A549 (cell line): ENCODE measurements at regions not wholly inside any gene's neighbourhood (a gene's known extent, or its start where the extent isn't known, plus 50 kb on each side); places are given as distances from the start of the nearest gene placed in this dataset.

Source experiments
- ATAC-seq, 2 experiments: fragments of 200-7000 bp in 1 of 2; fragments of >200 bp in 1 of 2; cut with Nextera tagmentation in 1 of 2; cut with Tn5 transposase in 1 of 2; 3 replicates each; pipeline versions ENCODE4 v1.8.0 to v1.9.1; 2018 to 2020; ENCODE audit warnings: mild to moderate bottlenecking in 1 of 2, moderate library complexity in 1 of 2
- CTCF ChIA-PET: fragments of 300-600 bp; sonication (Branson Sonifier 250); formaldehyde crosslinking; extraction: SDS; loops from one replicate; lab custom pipeline; 2021; ENCODE audit warnings: antibody characterized with exemption, inconsistent platforms; lab: Yijun Ruan, JAX
- POLR2A ChIA-PET: fragments of 350-600 bp; formaldehyde crosslinking; extraction: SDS; loops from one replicate; lab custom pipeline; 2021; ENCODE audit warnings: antibody characterized with exemption, inconsistent platforms; lab: Yijun Ruan, JAX
- DNase-seq, 2 experiments: peaks; one replicate each; pipeline versions ENCODE4 v3.0.0 to v3.0.0-alpha.2; 2011 to 2016; ENCODE audit warnings: low read depth in 1 of 2, low spot score in 1 of 2
- FAIRE-seq: peaks from 2 replicates; lab custom pipeline; 2011; peaks lifted over from hg19 to GRCh38; lab: Jason Lieb, UNC
- H3K27ac ChIP-seq, 2 experiments: fragments of >200 bp; sonication (Bioruptor Twin); formaldehyde crosslinking; 3 replicates each; pipeline ENCODE4 v1.5.1; 2016 to 2017
- H3K4me1 ChIP-seq: fragments of >200 bp; sonication (Bioruptor Twin); formaldehyde crosslinking; 3 replicates; pipeline ENCODE4 v1.6.1; 2016
- H3K4me2 ChIP-seq: fragments of >200 bp; sonication (Bioruptor Twin); formaldehyde crosslinking; 3 replicates; pipeline ENCODE4 v1.6.1; 2016
- H3K4me3 ChIP-seq: fragments of >200 bp; sonication (Bioruptor Twin); formaldehyde crosslinking; 3 replicates; pipeline ENCODE4 v1.5.1; 2016
- H3K9me3 ChIP-seq: fragments of >200 bp; sonication (Bioruptor Twin); formaldehyde crosslinking; 3 replicates; pipeline ENCODE4 v1.6.1; 2016
- CEBPB ChIP-seq, 2 experiments: fragments of >200 bp in 1 of 2; sonication (Bioruptor Twin) in 1 of 2; formaldehyde crosslinking in 1 of 2; IDR thresholded peaks; 2 replicates each; pipeline ENCODE4 v1.6.1; 2012 to 2016
- EHF ChIP-seq: fragments of 250-450 bp; sonication (Bioruptor Pico); IDR thresholded peaks from 2 replicates; pipeline ENCODE4 v1.5.0; 2020; ENCODE audit warnings: mild to moderate bottlenecking
- ELK1 ChIP-seq: fragments of 150-350 bp; IDR thresholded peaks from 2 replicates; pipeline ENCODE4 v1.6.1; 2014; ENCODE audit warnings: low read depth, mild to moderate bottlenecking, low read length
- FOXS1 ChIP-seq: fragments of 250-450 bp; sonication (Bioruptor Pico); IDR thresholded peaks from 2 replicates; pipeline ENCODE4 v1.5.0; 2020; ENCODE audit warnings: mild to moderate bottlenecking, moderate library complexity
- HES2 ChIP-seq: fragments of >200 bp; sonication (Bioruptor Twin); formaldehyde crosslinking; IDR thresholded peaks from 2 replicates; pipeline ENCODE4 v1.6.1; 2016
- HEYL ChIP-seq: fragments of 250-450 bp; sonication (Bioruptor Pico); IDR thresholded peaks from 2 replicates; pipeline ENCODE4 v1.8.0; 2021; ENCODE audit warnings: mild to moderate bottlenecking, moderate library complexity
- HOXA7 ChIP-seq: fragments of 250-450 bp; sonication (Bioruptor Pico); IDR thresholded peaks from 2 replicates; pipeline ENCODE4 v1.5.0; 2020; ENCODE audit warnings: mild to moderate bottlenecking, moderate library complexity
- HOXB13 ChIP-seq: fragments of 250-450 bp; sonication (Bioruptor Pico); IDR thresholded peaks from 2 replicates; pipeline ENCODE4 v1.5.0; 2020; ENCODE audit warnings: low read depth, mild to moderate bottlenecking, moderate library complexity
- JUN ChIP-seq, 2 experiments: fragments of >200 bp; sonication (Bioruptor Twin); formaldehyde crosslinking; IDR thresholded peaks; 2 replicates in 1 of 2; 3 replicates in 1 of 2; pipeline ENCODE4 v1.6.1; 2016 to 2017
- MAFK ChIP-seq: fragments of 450-650 bp; IDR thresholded peaks from 2 replicates; pipeline ENCODE4 v1.6.1; 2014; ENCODE audit not compliant: partially characterized antibody
- MAX ChIP-seq: IDR thresholded peaks from 2 replicates; pipeline ENCODE4 v1.6.1; 2012
- MYC ChIP-seq: IDR thresholded peaks from 2 replicates; pipeline ENCODE4 v1.6.1; 2012; ENCODE audit warnings: mild to moderate bottlenecking, inconsistent platforms, low read length, improper control_type of control experiment, borderline replicate concordance
- PBX3 ChIP-seq: IDR thresholded peaks from 2 replicates; pipeline ENCODE4 v1.6.1; 2012
- POLR2AphosphoS2 ChIP-seq: conservative IDR thresholded peaks from 2 replicates; pipeline ENCODE4 v1.6.1; 2012; ENCODE audit warnings: low read length, improper control_type of control experiment, inconsistent platforms
- RARB ChIP-seq: fragments of 250-450 bp; sonication (Bioruptor Pico); IDR thresholded peaks from 2 replicates; pipeline ENCODE4 v1.8.0; 2021; ENCODE audit warnings: mild to moderate bottlenecking, moderate library complexity
- RCOR1 ChIP-seq: fragments of 150-350 bp; IDR thresholded peaks from 2 replicates; pipeline ENCODE4 v1.6.1; 2014; ENCODE audit warnings: antibody characterized with exemption, low read length, low read depth
- REST ChIP-seq: fragments of 200-600 bp; sonication (generic); IDR thresholded peaks from 2 replicates; pipeline ENCODE4 v1.6.1; 2016; ENCODE audit warnings: antibody characterized with exemption, mild to moderate bottlenecking, moderate library complexity
- SREBF2 ChIP-seq: fragments of 450-650 bp; IDR thresholded peaks from 2 replicates; pipeline ENCODE4 v1.6.1; 2014; ENCODE audit warnings: mild to moderate bottlenecking, moderate library complexity
- TP53 ChIP-seq: fragments of 250-450 bp; sonication (Bioruptor Pico); IDR thresholded peaks from 2 replicates; pipeline ENCODE4 v1.5.0; 2021; ENCODE audit warnings: mild to moderate bottlenecking, moderate library complexity
- USF2 ChIP-seq: fragments of 450-650 bp; IDR thresholded peaks from 2 replicates; pipeline ENCODE4 v1.6.1; 2014; ENCODE audit warnings: antibody characterized with exemption
- ZSCAN20 ChIP-seq: fragments of 250-450 bp; sonication (Bioruptor Pico); IDR thresholded peaks from 2 replicates; pipeline ENCODE4 v1.8.0; 2022; ENCODE audit warnings: mild to moderate bottlenecking, moderate library complexity
- WGBS: methylation state at CpG from one replicate; pipeline ENCODE4 v1.1.6; 2017; ENCODE audit errors: missing lambda C conversion rate; 5-methylcytosine and 5-hydroxymethylcytosine counted together

- TF ChIP-seq EHF (no peak), HES2 (no peak), MAX (no peak), REST (no peak), HOXB13 (no peak), MYC (no peak), TP53 (no peak)
These were observed 165.6 kb upstream of the S100G start (continued) for GRCh38 chrX:16484338-16484737.

GRCh38 chrX:16487620-16488385 is 162.2 kb upstream of the S100G start:
- H3K27ac ChIP-seq = no peak overlapping the region
- no peak overlapping the region for H3K4me2 ChIP-seq
- DNase-seq = no peak
- ATAC-seq = no peak
- H3K4me1 ChIP-seq = peaks cover 8% of the 10 kb centered on the region; the same call in 2 of the 3 replicates
- H3K4me3 ChIP-seq = no peak overlapping the region
- ChIA-PET CTCF (no interaction called here), POLR2A (no interaction called here)
- 37% methylated on average over 2 of the region's 2 CpGs for WGBS
- FAIRE-seq = no peak
- H3K9me3 ChIP-seq = no peaks in the 10 kb centered on the region
- no peak for TF ChIP-seq CEBPB (IDR thresholded peaks at IDR 0.05)
- TF ChIP-seq RCOR1 = no peak
- TF ChIP-seq ELK1 = no peak
- TF ChIP-seq HEYL = no peak
- TF ChIP-seq HOXA7 (CRISPR knock-in tag) = no peak
- TF ChIP-seq SREBF2 = no peak
- no peak for TF ChIP-seq MAFK
- no peak for TF ChIP-seq ZSCAN20 (CRISPR knock-in tag)
- no peak for TF ChIP-seq PBX3
- TF ChIP-seq HOXB13 = no peak
- TF ChIP-seq FOXS1 (CRISPR knock-in tag) = no peak
- TF ChIP-seq RARB (CRISPR knock-in tag) = no peak
- TF ChIP-seq USF2 = no peak
- TF ChIP-seq EHF = no peak
- TF ChIP-seq JUN (IDR thresholded peaks at IDR 0.05) = no peak
- no peak for TF ChIP-seq POLR2AphosphoS2
